HG03575 (cell line): ENCODE measurements at regions not wholly inside any gene's neighbourhood (a gene's known extent, or its start where the extent isn't known, plus 50 kb on each side); places are given as distances from the start of the nearest gene placed in this dataset.

Experiments used
- ATAC-seq: cut with Tn5 transposase; IDR thresholded peaks from one replicate; pipeline ENCODE4 v1.9.1; 2021; ENCODE audit not compliant: unreplicated experiment, insufficient number of reproducible peaks, low FRiP score; ENCODE audit errors: extremely low read depth

DNA sequence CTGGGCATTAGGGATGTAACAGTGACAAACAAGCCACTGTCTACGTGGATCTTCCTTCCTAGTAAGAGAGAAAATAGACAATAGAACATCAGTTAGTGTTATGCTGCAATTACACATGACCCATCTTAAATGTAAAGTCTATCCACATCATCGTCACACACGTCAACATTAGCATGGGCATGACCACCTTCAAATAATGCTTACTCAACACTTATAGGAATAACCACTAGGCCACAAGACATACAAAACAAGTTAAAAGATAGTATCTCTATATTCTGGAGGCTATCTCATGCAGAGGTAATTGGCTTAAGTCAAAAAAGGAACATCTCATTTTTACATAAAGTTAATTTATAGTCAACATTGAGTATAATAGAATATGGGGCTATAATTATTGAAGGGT, 156.5 kb downstream of the MOXD1 start:
- no peak for ATAC-seq

DNA sequence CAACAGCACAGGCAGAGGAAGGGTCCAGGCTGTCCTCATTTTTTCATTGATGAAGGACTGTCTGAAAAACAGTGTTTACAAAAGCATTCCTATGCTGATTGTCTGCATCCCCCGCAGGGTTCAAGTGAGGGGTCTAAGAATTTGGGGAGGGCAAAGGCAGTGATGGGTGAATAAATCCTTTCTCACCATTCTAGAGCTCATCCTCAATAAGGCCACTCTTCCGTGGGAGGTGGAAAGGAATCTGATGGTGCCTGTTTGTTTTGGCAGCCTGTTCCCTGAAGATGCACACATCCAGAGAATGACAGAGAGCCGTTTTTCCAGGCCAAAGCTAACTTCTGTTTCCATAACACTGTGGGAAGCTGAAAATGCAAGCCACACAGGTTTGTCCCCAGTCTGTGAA, 164.5 kb downstream of the MOXD1 start:
- no peak for ATAC-seq

DNA sequence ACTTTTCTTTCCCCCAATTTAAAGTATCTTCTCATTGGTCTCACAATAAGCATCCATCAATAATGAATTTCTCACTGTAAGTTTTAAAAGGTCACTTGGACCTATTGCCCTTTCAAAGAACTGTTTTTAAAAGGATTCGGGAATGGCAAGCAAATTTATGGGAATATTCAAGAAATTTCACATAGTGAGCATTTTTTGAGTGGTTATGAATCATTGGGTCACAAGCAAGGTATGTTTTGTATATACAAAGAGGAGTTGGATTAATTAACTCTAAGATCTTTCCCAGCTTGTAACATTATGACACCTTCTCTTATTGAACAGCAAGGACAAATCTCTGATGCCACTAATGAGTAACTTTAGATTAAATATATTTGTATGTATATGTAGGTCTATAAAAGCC, 165.0 kb downstream of the MOXD1 start:
- no peak for ATAC-seq

DNA sequence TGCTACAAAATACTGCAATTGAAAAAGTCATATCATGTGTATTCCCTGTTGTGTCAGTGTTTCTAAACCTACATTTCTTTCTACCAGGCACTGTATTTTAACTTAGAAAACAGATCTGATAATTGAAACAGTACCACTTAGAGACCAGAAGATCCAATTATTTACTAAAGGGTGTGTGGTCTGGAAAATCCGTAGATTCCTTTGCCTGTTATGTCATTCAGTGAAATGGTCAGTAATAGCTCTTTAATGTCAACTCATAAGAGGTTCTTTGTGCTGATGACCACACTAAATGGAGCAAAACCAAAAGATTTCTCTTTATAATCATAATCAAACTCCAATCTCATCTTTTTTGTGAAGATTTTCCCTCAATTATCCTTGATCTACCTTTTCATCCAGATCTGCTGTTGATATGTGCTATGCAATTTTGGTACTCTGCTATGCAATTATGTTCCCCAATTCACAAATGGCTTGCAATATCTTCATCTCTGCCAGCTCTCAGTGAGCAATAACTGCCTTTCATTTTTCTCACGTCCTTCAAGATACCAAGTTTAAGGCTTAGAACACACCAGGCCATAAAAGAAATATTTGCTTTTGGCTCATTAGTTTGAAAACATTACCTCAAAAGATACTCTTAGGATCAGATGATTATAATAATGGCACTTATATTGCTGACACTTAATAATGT, 165.5 kb downstream of the MOXD1 start:
- ATAC-seq = no peak

DNA sequence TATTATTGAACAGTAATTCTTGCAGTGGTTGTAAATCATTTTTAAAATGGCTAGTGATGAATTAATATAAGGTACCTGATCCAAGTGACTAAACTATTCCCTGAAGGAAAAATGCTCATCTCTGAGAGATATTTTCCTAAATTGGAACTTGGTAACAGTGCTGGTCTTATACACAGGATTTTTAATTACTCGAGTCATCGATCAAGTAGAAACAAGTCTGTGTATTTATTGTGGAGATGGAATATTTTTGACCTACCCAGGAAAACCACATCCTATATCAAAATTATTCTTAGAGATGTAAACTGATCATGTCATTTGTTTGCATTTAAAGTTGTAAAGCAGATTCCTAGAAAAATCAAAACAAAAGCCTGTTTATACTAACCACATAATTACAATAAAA, 166.9 kb downstream of the MOXD1 start:
- no peak for ATAC-seq

DNA sequence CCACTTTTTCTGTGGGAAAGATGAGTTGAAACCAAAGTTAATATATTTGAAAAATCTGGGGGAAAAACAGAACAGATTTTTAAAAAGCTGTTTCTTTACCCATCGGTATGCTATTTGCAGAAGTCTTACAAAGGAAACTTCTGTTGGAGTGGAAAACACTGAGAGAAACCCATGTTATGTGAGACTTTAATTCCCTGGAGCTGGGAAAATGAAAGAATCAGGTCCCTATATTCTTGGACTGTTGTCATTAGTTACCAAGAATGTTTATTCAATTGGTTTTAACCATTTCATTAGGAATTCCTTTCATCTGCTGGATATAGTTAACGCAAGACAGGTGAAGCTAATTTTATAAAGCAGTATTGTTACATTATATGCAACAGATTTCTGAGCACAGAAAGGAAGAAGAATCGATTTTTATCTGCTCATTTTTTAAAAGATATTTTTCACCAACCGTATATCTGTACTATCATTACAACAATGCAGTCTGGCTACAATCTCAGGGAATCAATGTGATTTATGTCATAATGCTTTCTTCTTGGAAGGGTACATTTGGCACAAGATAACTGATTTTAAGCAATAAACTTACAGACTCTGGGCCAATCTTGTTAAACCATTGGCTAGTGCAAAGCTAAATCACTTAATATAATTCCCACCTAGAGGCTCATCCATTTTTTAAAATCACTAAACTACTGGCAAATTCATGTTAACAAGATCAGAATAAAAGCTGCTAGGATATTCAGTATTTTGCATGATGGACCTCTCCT, 170.0 kb downstream of the MOXD1 start:
- ATAC-seq = no peak

DNA sequence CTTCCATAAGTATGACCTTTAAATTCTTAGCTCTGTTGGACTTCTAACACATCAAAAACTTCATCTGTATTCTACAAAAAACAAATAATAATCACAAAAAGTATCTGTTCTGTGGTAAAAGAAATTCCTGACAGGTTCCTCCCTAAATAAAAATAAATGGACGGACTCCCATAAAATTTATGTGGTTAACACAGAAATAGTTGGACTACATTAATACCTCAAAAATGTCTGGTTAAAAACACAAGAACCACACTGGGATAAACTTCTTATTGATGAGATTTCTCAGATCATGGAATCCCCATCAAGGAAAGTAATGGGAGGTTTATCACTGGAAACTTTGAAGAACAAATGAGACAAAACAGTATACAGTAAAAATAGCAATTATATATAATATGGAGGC, 172.4 kb downstream of the MOXD1 start:
- no peak for ATAC-seq

DNA sequence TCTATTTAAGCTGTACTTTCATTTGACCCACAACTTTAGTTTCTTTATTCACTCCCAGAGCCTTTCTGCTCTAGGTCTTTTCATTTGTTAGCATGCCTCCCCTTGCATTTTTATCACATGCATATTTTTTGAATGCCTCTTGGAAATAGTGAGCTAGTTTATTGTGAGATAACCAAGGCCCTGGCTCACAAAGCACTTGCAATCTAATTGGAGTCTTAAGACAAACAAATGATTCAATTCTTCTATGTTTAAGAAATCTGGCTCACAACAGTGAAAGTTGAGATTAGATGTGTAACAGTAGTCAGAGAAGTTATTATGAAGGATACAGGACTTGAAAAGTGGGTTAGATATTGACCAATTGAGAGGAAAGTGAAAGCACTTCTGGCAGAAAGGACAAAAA, 173.4 kb downstream of the MOXD1 start:
- no peak for ATAC-seq

DNA sequence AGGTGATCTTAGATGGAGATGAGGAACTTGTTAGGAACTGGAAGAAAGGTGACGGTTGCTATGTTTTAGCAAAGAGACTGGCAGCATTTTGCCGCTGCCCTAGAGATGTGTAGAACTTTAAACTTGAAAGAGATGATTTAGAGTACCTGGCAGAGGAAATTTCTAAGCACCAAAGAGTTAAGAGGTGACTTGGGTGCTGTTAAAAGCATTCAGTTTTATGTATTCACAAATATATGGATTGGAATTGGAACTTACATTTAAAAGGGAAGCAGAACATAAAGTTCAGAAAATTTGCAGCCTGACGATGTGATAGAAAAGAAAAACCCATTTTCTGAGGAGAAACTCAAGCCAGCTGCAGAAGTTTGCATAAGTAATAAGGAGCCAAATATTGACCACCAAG, 176.3 kb downstream of the MOXD1 start:
- no peak for ATAC-seq

DNA sequence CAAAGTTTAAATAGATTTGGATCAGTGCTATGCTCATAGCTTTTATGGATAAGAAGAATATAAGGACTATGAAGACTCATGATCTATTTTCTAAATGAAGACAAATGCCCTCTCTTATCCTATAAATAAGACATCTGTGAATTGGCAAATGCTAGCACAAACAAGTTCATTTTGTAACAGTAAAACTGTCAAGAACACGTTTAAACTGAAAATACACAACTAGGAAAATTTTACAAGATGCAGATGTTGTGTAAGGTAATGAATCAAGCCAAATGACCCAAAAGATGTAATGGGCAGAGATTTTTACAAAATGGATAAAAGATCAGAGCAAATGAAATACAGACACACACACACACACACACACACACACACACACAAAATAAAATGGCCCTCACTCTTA, 180.5 kb downstream of the MOXD1 start:
- ATAC-seq = no peak

DNA sequence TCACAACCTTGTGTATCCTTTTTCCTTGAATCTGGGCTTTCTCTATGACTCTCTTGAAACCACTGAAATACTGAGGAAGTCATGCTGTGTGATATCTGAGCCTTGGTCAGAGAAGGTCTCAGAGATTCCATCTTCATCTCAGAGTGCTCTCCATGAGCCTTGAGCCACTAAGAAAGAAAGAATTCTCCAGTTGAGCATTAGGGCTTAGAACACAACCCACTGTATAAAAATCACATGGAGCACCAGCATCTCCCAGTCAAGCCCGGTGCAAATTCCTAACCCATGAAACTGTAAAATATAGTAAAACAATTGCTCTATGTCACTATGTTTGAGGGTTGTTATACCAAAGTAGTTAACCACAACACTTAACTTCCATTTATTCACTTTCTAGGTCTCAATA, 181.4 kb downstream of the MOXD1 start:
- no peak for ATAC-seq

DNA sequence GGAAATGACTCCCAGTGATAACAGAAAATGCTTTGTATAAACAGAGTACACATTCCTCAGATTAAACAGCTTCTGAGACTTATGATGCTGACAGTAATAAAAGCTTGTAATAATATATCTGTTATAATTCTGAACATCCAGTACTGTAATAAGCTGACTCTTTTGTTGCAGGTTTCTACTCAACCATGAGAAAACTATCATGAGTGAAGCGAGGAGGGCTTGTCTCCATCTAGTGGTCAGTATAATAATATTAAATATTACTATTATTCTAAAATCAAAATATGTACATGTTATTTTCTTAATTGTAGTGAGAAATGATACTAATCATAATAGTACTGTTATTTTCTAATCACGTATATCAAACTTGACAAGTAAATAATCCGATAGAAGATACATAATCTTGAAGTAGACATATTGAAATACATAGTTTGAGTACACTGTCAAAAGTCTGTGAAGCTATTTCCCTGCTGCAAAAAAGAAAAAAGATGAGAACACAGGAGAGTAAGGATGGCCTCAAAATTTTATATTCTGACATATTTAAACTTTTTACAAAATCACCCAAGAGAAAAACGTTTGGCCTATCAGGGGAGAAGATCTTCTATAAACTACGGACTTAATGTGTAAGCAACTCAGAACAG, 183.1 kb downstream of the MOXD1 start:
- ATAC-seq = no peak

DNA sequence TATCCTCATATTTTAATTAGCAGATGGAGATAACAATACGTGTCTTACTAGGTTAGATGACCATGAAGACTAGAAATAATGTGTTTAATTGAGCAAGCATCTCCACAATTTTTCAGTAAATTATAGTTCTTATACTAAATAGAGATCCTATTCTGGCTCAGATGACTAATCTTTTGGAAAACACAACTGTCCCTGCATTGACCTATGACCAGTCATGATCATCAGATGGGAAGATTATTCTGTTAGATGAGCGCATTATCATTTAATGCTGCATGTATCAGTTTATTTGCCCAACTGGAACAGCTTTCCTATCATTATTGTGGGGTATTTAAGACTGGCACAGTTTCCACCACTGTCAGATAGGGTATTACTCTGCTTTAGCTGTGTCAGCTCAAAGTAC, 185.5 kb downstream of the MOXD1 start:
- no peak for ATAC-seq

DNA sequence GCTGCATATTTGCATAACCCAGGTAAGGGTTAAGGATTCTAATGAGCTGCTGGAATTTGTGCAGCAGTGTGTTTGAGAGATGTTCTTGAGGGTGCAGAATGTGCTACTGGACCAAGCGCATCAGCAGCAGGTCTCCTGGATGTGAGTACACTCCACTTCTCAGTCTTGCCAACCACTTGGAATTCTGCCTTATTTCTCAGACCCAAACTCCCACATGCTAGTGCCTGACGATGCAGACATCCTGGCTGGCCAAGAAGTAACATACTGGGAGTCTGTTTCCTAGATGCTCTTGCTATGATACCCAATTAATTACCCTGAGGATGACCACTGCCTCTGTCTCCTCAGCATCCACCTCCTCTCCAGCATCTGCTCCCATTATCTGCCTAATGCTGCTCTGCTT, 186.6 kb downstream of the MOXD1 start:
- ATAC-seq = no peak

DNA sequence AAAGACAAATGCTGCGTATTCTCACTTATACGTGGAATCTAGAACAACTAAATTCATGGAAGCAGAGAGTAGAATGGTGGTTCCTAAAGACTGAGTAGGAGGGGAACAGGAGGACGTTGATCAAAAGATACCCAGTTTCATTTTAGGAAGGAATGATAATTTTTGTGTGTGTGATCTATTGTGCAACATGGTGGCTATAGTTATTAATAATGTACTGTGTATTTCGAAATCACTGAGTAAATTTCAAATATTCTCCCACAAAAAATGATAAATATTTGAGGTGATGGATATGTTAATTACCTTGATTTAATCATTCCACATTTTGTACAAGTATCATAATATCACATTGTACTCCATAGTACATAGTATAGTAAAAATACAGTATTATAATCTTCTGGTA, 187.5 kb downstream of the MOXD1 start:
- no peak for ATAC-seq

DNA sequence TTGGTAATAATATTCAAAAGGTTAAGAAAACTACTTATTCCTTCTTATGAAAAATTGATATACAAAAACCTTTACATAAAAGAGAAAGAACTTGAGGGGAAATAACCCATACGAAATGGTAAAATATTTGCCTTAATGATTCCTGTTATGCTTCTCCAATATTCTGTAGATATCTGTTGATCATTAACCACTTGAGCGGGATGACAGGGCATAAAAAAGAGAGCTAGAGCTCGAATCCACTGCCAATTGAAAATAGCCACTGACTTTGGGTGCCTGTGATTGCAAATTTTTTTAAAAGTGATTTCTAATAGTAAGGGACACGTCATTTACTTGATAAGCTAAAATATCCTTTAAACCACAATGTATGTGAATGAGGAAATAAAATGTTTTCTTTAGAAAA, 188.1 kb downstream of the MOXD1 start:
- ATAC-seq = no peak

DNA sequence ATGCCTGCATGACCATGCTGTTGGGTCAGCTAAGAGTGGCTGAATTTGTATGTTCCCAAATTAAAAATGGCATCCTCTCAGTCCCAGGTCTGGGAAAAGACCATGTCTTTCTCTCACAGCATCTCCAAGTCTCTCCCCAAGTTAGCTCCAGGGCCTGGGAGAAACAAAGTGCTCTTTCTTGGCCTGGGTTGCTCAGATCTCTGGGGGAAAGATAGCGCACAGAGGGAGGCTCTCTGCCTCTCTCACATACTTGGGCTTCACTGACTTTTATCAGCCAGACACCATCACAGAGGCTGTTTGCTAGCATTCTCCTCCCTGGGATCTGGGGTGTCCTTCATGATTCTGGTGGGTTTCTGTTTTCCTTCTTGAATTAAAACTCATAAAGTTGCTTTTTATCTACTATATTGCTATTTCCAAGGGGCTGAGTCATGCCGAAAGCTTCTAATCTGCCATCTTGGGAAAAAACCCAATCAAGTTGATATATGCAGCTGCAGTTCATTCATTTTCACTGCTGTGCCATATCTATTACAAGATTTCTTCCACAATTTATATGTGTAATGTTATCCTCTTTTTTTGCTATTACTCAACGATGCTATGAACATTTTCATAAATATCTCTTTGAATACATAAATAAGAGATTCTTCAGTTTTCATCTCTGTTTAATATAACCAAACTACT, 190.2 kb downstream of the MOXD1 start:
- no peak for ATAC-seq

DNA sequence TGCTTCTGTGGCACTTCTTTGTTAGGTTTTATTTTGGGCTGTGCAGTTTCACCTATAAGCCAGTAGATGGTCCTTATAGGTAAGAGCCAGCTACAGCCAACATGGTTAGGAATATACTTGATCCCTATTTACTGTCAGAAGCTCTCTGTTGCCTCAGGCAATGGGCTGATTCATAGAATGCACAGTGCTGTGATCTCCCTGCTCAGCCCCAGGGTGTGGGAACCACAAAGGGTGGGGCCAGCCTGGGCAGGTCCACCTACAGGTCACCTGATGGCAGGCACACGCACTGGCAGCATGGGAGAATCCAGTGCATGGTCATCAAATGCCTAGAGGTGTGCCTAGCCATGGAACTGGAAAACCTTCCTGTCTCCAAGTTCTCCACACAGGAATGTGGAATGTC, 191.9 kb downstream of the MOXD1 start:
- no peak for ATAC-seq

DNA sequence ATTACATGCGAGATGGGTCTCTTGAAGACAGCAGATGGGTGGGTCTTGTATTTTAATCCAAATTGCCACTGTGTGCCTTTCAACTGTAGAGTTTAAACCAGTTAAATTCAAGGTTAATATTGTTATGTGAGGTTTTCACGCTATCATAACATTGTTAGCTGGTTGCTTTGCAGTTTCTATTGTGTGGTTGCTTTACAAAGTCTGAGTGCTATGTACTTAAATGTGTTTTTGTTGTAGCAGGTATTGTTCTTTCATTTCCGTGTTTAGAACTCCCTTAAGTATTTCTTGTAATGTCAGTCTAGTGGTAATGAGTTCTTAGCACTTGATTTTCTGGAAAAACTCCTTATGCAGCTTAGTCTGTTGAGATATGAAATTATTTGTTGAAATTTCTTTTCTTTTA, 193.3 kb downstream of the MOXD1 start:
- no peak for ATAC-seq

DNA sequence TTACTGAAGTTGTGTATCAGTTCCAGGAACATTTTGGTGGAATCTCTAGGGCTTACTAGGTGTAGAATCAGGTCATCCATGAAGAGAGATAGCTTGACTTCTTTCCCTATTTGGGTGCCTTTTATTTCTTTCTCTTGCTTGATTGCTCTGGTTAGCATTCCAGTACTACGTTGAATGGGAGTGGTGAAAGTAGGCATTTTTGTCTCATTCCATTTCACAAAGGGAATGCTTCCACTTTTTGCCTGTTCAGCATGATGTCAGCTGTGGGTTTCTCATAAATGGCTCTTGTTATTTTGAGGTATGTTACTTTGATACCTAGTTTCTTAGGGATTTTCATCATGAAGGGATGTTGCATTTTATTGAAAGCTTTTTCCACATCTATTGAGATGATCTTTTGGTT, 195.3 kb downstream of the MOXD1 start:
- no peak for ATAC-seq
